ENCODE measurements at regions not wholly inside any gene's neighbourhood (a gene's known extent, or its start where the extent isn't known, plus 50 kb on each side); places are given as distances from the start of the nearest gene placed in this dataset.

DNA sequence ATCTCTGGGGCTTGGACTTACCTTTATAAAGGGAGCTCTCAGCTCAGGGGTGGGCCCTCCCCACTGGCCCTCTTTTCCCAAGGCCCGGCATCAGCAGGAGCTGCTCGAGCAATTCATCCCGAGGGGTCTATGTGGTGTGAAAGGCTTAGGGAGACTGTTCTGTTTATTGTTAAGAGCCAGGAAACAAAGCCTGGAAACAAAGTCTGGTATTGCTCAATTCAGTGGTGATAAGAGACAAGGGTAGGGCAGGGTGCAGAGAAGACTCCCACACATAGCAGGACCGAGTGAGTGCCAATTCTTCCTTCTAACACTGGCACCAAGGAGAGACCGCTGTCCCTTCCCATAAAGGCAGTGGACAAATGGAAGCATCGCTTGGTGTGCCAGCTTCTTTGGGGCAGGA is 750.7 kb downstream of the KCNJ18 start:
- no peak for TF ChIP-seq EP300 (conservative IDR thresholded peaks at IDR 0.05; ENCODE audit: poor library complexity, severe bottlenecking)
- no peak for TF ChIP-seq SMC3 (conservative IDR thresholded peaks at IDR 0.05; ENCODE audit: poor library complexity)
- TF ChIP-seq EZH2 (IDR thresholded peaks at IDR 0.05; ENCODE audit: borderline replicate concordance, insufficient read depth, low read length, poor library complexity, severe bottlenecking), result no peak
- TF ChIP-seq, protein P1, sequence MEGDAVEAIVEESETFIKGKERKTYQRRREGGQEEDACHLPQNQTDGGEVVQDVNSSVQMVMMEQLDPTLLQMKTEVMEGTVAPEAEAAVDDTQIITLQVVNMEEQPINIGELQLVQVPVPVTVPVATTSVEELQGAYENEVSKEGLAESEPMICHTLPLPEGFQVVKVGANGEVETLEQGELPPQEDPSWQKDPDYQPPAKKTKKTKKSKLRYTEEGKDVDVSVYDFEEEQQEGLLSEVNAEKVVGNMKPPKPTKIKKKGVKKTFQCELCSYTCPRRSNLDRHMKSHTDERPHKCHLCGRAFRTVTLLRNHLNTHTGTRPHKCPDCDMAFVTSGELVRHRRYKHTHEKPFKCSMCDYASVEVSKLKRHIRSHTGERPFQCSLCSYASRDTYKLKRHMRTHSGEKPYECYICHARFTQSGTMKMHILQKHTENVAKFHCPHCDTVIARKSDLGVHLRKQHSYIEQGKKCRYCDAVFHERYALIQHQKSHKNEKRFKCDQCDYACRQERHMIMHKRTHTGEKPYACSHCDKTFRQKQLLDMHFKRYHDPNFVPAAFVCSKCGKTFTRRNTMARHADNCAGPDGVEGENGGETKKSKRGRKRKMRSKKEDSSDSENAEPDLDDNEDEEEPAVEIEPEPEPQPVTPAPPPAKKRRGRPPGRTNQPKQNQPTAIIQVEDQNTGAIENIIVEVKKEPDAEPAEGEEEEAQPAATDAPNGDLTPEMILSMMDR (IDR thresholded peaks at IDR 0.05; ENCODE audit: poor library complexity, severe bottlenecking), result no peak
